RPMI7951 (cell line): ENCODE measurements at regions not wholly inside any gene's neighbourhood (a gene's known extent, or its start where the extent isn't known, plus 50 kb on each side); places are given as distances from the start of the nearest gene placed in this dataset.

Experiments used
- DNase-seq: peaks from one replicate; pipeline ENCODE4 v3.0.0-alpha.2; 2012; ENCODE audit warnings: low read depth

DNA sequence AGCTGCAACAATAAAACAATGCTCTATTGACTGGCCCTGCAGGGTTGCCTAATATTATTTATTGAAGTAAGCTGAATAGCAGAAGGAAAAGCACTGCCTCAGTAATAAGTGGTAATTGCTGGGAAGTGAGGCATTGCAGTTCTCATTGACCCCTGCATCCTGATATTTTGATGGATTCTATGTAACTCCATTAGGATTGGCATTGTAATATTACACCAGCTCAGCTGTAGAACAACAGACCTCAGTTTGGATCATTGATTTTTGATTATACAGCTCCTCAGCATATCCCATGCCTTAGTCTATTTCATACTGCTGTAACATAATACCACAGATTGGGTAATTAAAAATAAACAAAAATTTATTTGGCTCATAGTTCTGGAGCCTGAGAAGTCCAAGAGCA lies 650.6 kb upstream of the SALL1 start:
- DNase-seq: no peak

GRCh38 chr16:51797669-51798259 lies 646.7 kb upstream of the SALL1 start:
- no peak for DNase-seq

DNA sequence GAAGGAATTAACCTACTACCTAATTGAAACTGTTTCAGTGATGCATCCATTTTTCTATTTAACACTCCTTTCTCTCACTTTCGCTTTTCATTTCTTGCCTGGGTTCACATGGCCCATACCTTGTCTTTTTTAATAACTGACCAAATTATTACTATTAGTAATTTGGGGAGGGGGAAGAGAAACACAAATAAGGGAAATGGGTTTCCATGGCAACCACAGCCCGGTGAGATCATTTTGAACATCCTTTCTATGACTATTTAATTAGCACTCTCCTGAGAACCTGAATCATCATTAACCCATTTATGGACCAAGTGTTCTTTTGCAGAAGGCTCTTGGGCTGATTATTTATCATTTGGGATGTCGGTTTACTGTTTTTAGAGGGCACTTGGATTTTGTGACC lies 628.2 kb upstream of the SALL1 start:
- DNase-seq: no peak

DNA sequence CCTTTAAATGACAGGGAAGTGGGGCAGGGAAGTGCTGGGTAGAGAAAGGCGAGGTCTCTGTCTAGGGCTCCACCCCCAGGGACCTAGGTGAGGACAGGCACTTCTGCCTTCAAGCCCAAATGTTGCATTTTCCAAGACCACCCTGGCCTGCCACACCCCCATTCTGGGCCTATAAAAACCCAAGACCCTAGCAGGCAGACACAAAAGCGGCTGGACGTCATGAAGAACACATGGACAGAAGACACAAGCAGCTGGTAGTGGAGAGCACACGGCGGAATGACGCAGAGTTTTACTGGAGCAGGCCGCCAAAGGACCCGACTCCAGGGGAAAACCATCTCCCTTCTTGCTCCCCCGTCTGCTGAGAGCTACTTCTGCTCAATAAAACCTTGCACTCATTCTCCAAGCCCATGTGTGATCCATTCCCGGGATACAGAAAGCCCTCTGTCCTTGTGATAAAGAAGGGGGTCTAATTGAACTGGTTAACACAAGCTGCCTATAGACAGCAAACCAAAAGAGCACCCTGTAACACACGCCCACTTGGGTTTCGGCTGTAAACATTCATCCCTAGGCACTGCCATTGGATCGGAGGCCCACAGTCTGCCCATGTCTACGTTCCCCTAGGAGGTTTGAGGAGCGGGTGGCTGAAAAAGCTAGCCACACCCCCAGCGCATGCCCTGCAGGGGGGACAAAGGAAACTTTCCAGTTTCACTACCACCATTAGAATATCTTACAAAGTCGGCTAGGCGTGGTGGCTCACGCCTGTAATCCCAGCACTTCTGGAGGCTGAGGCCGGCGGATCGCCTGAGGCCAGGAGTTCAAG lies 622.2 kb upstream of the SALL1 start:
- DNase-seq: peak; percentile 77

- peak; percentile 45 for DNase-seq
Observed at GRCh38 chr16:51766739-51767138, 615.7 kb upstream of the SALL1 start.

- peak; percentile 42 for DNase-seq
Observed at GRCh38 chr16:51763072-51763661, 612.1 kb upstream of the SALL1 start.

- DNase-seq: peak; percentile 76
Observed at GRCh38 chr16:51762081-51762996, 611.3 kb upstream of the SALL1 start.

- DNase-seq: peak; percentile 47
Observed at GRCh38 chr16:51761001-51761400, 609.9 kb upstream of the SALL1 start.

DNA sequence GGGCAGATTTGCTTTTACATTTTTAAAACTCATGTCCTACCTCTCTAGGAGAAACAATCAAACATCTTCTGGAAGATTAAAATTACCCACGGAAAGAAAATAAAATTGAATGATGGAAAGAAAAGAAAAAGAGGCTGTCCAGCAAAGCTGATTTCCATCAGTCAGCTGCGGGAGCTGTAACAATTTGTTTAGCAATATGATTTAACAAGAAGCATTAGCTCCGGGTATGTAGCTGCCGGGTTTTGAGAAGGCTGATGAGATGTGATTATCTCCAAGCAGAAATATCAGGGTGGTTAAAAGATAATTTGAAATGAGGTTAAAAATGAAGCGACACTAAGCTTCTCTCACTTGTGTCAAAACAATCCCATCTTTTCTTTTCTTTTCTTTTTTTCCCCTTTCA lies 608.9 kb upstream of the SALL1 start:
- DNase-seq: no peak

- no peak for DNase-seq
Observed at GRCh38 chr16:51759329-51759728, 608.3 kb upstream of the SALL1 start.

- DNase-seq: no peak
Observed at GRCh38 chr16:51757921-51758479, 606.9 kb upstream of the SALL1 start.

DNA sequence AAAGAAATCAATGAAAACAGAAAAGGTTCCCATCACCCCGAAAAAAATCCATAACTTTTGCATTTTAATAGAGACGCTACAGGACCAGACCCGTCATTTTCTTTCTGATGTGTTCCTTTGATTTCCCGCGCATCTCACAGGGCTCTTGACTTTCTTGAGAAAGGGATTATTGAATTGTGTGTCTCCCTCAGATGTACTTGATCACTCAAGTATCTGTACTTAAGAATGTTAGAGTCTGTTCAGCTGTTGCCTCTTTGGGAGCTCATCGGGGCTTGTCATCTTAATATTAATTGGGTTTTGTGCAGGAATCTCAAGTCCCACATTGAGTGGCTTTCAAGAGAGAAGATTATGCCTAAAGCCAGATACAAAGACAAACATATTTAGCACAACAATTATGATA lies 606.4 kb upstream of the SALL1 start:
- DNase-seq: no peak

DNA sequence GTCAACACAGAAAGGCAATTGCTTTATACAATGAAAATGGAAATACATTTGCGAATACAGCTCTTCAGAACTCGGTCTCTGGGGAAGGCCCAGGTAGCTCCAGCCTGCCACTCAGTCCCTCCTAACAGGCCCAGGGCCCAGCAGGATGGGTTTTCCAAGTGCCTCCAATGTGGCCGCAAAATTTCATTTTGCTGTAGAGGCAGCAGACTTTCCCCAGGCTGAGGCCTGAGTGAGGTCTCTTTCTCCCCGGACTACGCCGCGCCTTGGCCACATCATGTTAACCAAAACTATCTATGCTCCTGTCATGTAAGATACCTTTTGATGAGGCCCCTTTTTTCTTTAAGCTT lies 606.0 kb upstream of the SALL1 start:
- DNase-seq: no peak

DNA sequence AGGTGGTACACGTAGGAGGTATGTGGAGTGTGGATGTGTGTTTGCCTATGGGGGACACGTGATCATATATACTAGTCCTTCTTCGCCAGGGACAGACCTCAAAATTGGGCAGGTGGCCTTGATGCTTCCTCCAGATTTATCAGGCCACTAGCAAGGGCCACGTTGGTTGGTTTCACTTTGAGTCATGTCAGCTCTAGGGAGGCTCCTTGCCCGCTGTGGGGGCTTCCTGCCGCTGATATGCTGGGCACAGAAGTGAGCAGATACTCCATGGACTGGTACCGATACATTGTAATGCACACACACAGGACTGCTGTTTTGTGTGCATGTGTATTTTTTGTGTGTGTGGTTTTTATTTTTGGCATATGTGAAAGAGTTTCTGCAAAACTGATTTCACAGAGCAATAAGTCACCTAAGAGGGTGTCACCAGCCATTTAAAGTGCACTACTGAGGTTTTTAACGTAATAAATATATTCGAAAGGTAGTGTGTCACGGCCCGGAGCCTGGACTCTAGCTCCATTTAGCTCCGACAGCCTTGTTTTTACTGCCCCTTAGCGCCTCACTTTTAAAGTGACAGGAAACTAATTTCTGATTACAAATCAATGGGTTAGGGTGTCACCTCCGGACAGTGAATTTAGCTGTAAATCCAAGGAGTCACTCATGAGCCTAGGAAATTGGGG lies 605.5 kb upstream of the SALL1 start:
- DNase-seq: peak; percentile 51

DNA sequence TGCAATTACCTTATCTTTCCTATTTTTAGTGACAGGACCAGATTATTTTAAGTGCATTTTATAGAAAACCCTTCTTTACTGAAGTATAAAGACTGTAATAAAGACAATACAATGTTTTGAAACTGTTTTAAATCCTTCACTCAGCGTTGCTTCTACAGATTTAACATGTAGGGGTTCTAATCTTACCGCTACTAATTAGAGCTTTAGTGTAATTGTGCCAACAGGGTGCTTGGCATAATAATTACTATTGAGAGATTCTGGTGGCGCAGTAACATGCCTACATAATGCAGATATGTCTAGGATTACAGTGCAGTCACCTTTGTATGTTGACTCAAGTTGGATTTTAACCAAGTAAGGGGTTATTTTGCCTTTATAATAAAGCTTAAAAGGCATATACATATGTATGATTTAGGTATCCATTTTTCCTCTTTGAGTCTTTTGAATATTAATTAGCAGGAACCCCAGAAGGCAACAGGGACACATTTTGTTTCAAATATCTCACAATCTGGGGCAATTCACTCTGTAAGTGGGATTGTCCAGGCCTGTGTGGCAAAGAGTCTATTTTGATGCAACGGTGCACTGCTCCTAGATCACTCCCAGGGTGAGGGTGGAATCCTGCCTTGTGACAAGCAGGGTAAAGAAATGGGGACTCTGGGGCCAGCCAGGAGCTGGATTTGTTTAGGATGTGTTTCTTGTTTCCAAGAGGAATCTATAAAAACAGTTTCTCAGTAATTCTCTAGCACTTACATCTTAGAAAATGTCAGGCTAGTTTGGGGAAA lies 604.7 kb upstream of the SALL1 start:
- no peak for DNase-seq

DNA sequence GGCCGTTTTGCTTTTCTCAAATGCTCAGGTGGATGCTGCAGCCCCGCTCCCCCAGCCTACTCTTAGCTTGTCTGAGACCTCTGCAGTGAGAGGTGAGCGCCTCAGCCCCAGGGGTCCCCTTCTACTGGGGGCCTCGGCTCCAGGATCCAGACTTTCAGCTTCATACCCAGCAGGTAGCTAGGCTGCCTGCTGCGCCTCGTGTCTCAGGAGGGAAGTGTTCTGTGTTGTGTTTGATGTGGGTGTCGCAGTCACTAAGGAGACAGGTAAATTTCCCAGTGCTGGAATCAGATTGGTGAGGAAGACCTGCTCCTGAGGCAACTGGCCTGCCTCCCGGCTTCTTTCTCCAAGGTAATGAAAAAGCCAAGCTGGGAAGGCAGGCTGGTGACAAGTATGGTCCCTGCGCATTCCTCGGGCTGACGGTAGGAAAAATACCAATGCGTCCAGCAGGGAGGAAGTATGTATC lies 604.0 kb upstream of the SALL1 start:
- DNase-seq: peak; percentile 47

- no peak for DNase-seq
Observed at GRCh38 chr16:51753467-51754127, 602.5 kb upstream of the SALL1 start.

DNA sequence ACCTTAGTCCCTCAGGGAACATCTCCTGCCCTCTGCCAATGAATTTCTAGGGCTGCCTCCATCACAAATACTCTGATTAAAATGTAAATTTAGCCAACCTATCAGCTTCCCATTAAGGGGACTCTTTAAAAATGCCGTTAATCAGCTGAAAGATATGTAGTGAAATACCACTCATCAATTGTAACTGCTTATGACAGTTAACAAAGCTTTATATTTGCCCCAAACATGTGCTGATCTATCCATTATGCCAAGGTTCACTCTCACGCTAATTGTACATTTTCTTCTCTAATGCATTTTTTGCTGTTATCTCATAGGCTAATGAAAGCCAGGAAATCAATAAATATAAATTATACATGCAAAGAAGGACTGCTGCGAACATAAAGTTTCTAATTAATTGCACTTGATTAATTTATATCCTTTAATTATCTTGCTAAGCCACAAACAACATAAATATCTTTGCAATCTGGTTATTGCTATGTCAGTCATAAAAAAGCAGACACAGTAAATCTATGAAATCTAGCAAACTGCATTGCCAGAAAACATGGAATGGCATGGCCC lies 601.4 kb upstream of the SALL1 start:
- no peak for DNase-seq

DNA sequence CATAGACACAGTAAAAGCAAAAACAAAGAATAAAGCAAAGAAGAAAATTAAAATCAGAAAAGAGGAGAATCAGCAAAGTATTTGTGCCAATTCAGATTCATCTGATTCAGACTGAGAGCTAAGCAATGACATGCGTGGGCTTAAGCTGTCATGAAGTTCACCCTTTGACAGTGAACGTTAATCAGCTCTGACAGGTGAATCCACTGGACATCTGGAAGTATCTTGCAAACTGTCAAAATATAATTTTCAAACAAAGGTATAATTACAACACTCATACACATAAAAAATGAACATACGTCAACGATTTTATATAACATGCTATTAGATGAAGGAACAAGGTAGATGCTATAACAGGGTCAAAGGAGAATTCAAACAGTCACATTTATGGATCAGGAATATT lies 596.3 kb upstream of the SALL1 start:
- no peak for DNase-seq

DNA sequence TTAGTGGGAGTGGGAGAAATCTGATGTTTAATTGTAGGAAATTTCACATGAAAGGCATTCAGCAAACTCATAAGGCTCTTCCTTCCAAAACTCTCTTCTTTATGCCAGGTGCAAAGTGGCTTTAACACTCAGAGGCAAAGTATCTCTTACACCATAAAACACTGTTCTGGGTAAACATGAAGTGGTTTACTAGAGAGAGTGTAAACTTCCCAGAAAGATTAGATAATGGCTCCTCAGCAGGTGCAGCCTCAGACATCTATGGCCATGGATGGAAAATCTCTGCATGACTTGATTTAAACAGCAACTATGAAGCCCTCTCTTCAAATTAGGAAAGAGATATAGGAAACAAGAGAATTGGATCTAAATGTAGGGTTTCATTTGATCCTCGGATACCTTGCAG lies 583.1 kb upstream of the SALL1 start:
- DNase-seq: no peak
